ENCODE measurements at regions not wholly inside any gene's neighbourhood (a gene's known extent, or its start where the extent isn't known, plus 50 kb on each side); places are given as distances from the start of the nearest gene placed in this dataset.
"Not testable (repeated sequence)": the region's sequence is repeated elsewhere in the genome, so short reads cannot be mapped to it uniquely, and the experiment has no call there.

DNA sequence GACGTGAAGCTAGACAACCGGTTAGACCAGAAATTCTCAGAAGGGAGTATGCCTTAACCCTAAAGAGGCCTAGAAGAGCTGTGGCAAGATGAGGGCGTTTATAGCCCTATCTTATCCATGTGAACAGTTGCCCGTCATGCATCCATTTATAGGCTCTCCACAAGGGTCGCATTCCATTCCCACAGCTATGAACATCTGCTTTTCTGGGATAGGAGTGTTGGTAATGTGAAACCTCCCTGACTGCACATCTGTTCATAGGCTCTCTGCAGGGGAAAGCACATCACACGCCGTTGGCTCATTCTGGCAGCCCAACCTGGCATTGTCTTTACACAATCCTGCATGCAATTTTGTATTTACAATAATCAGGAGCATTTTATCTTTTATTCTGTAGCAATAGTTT, 485.6 kb downstream of the ACTR3B start:
- DNase-seq = not testable (repeated sequence)

DNA sequence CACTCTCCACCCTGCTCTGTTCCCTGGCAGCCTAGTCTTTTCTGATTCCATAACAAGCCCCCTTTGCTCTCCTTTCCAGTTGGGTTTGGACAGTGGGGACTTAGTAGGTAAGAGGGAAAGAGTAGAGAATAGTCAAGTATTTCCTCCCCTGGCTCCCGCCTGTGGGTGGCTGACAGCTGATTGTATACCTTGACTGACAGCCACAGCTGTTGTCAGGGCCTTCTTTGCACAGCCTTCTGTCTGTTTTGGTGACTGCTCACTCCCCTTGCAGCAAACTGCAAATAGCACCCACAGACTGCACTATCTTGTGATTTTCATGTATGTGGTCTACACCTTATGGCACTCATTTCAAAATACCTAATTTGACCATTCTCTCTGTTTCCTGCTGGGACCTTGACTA, 486.3 kb downstream of the ACTR3B start:
- no peak for DNase-seq

DNA sequence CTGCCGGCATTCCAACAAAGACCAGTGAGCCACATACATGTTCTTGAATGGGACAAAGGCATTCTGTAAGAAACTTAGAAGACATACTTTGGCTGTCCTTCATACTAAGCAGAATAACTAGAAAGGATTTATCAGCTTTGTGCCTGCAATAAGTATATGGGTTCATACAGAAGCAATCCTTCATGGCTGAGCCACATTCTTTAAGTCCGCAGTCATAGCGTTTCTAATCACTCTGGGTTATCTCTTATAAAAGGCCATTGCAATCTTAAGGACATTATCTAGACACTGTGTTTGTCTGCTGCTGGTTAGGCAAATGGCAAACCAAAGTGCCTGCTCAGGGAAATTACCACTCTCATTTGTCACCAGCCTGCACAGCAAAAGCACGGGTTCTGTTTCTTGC, 488.4 kb downstream of the ACTR3B start:
- DNase-seq = no peak

DNA sequence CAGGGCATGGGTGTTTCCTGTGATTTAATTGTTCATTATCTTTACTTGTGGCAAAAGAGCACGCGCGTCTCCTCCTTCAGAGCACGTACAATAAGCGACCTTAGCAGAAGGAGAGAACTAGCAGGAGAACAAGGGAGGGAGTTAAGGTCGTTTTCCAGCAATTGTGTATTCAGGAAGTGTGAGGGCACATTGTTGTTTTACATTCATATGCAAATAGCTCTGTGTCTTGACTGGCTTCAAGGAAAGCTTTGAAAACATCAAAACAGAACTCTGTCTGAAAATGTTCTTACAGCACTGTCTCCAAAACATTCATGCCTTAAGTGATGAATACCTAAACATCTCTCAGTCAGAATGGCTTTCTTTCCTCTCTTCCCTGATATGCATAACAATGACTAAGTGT, 499.1 kb downstream of the ACTR3B start:
- no peak for DNase-seq

DNA sequence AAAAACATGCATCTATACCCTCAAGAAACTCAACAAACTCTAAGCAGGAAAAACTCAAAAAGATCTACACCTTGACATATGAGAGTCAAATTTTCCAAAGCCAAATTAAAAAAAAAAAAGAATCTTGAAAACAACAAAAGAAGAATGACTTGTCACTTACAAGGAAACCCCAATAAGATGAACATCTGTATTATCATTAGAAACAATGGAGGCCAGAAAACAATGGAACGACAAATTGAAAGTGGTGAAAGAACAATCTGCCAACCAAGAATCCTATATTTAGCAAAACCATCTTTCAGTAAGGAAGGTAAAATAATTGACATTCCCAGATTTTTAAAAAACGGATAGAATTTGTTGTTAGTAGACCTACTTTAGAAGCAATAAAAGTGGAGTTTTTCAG, 516.8 kb downstream of the ACTR3B start:
- no peak for DNase-seq

DNA sequence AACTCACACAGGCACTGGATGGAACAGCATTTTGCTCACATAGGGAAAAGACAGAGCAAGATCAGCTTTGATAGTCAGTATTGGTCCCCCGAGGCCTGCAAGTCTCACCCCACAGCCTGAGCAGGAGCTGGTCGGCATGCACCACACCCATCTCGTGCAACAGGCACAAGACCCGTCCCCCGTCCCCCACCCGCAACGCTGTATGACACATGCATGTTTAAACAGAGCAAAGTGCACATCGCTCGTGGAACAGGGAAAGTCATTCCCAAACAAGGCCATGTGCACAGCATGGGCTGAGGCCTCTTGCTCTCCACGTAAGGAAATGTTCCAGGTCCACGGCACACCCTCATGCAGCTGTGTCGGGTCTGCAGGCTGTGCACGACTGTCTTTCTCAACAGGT, 527.2 kb downstream of the ACTR3B start:
- DNase-seq = no peak

DNA sequence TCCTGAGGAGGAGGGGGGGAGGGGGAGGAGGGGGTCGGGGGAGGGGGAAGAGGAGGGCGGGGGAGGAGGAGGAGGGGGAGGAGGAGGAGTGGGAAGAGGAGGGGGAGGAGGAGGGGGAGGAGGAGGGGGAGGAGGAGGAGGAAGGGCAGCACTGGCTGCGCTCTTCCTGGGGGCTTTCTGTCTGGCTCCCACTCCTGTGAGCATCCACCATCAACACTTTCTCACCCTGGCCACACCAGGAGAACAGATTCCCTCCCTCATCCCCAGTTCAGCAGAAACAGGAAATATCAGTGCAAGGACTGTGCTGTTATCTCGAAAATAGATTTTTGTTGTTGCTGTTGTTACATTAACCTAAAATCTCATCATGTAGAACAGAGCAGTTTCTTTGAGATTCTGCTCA, 530.5 kb downstream of the ACTR3B start:
- DNase-seq = no peak

DNA sequence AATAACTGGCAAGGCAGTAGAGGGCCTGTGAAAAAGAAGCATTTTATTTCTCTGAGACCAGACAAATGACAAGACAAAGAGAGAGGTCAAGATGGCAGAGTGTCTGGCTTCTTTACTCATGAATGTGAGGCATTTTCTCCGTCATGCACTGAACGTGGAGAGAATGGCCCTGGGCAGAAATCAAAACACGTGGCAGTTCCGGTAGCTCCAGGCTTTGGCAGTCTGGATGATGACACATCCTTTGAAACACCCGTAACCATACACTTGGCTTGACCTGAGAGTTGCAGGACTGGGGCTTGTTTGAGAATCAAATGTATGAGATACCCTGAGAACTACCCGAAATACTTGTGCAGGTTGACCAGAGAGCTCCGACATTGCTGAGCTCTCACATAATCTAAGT, 537.6 kb downstream of the ACTR3B start:
- DNase-seq = no peak

DNA sequence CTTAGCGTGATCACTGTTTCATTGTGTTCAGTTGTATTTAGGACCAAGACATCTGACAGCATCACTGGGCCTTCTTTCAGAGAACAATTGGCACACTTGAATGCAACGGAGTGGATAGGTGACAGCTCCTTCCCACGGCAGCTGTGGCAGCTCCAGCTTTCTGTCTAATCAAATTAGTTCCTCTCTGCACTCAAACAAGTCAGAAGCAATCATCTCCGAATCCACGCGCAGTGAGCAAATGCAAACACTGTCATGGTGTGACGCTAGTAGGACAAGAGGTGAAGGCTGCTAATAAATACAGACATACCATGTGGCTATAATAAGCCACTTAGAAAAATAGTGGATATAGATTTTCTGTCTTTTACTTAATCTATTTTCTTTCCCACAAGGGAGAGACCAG, 542.4 kb downstream of the ACTR3B start:
- no peak for DNase-seq

DNA sequence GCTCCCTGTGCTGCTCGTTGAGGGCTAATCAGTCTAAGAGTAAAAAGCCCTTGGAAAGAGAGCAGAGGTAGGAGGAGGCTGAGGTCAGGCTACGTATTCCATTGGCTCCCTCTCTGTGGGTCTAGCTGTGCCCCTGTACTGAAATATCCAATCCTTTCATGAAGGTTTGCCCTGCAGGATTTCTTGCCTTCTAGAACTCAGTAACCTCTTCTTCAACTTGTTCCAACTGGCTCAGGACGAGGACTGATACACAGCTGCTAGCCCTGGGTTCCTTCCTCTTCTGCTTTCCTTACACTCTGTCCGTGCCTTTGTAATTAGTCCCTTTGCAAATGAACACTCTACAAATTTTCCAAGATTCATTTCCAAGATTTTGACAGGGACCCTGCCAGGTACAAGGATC, 560.5 kb downstream of the ACTR3B start:
- no peak for DNase-seq

DNA sequence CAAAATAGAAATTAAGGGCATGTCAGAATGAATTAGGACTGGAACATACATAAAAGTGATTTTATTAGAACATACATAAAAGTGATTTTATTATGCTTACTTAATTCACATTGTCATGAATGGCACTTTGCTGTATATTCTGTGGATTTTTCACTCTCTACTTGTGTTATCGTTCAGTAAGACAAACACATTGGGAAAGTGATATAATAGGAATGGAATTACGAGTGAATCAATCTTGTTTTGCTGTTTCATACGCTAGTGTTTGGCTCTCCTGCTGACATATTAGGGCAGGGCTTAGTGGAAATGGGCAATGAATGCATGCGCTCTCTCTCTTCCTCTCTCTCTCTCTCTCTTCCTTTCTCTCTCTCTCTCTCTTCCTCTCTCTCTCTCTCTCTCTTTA, 561.1 kb downstream of the ACTR3B start:
- DNase-seq = no peak

DNA sequence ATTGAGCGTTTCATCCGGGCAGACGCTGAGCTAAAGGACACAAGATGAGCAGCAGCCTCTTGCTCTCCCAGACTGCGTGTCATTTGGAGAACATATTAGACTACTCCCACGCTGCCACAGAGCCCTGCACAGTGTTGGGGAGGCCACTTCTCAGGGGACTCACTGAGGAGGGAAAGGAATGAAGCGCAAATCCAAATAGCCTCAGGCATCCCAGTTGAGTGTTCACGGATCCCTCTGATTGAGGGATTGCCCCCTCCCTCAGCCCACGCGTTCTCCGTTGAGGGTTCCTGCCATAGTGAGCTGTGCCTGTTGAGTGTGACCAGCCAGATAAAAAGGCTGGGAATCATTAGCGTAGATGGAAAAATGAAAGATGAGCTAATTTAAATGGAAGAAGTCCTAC, 563.4 kb downstream of the ACTR3B start:
- no peak for DNase-seq

DNA sequence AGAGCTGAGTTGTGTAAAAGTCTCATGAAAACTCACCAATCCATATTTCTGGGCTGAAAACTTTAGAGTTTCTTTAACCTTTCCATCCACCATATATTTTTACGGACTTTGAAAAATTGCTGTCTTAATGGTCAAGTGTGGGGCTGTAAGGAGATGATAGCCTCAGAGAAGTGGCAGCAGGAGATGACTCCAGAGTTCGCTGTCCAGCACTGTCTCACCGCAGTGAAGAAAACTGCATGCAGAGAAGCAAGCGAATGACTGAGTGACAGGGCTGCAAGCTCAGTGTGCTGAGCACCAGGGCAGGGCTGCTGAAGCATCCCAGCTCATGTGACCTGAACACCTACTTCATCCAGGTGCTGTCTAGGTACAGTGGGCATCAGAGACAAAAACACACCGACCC, 564.5 kb downstream of the ACTR3B start:
- no peak for DNase-seq

DNA sequence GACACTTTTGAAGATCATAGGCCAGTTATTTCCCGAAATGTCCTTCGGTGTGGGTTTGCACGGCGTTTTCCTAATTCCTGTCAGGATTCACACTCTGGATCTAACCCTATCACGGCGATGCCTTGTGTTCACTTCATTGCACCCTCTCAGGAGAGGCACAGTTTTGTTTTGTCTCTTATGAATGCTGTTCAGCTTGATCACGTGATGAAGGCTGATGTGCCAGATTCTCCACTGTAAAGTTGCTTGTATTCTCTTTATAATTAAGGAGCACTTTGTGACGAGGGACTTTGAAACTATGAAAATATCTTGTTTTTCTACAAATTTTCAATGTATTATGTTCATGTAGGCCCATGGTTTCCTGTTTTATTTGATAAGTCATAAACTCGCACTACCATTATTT, 568.1 kb downstream of the ACTR3B start:
- DNase-seq = no peak

DNA sequence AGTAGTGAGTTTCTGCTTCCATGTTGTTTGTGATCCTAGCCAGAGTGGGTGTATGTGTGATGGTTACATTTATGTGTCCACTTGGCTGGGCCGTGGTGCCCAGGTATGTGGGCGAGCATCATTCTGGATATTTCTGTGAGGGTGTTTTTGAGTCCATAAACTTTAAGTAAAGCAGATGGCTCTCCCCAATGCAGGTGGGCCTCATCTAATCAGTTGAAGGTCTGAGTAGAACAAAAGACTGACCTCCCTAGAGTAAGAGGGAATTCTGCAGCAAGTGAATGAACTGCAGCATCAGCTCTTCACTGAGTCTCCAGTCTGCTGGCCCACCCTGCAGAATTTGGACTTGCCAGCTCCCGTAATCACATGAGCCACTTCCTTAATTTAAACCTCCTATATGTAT, 571.9 kb downstream of the ACTR3B start:
- DNase-seq = no peak

DNA sequence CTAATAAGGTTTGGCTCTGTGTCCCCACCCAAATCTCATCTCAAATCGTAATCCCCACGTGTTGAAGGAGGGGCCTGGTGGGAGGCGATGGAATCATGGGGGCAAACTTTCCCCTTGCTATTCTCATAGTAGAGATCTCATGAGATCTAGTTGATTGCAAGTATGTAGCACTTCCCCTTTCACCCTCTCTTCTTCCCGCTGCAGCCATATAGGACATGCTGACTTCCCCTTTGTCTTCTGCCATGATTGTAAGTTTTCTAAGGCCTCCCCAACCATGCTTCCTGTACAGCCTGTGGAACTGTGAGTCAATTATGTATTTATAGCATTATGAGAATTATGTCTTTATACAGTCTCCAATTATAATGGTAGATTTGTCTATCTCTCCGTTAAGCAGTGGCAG, 594.5 kb downstream of the ACTR3B start:
- DNase-seq = no peak

DNA sequence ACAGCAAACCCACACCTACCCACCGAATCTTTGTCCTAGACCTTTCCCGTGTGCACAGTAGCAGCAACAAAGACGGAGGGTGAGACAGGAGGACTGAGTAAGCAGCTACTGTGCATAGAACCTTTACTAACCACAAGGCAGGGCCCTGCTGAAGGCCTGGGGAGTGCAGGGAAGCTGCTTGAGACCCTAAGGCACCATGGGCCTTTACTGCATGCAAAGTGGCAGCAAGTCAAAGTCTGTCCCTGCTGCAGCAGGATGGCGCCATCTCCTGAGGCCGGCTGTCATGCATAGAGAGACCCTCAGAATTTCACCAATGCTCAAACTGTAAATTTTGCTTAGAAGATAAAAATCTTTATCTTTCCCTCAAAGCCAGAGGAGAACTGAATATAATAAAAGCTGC, 610.5 kb downstream of the ACTR3B start:
- DNase-seq = peak in 1 of 2 experiments; percentile 32

DNA sequence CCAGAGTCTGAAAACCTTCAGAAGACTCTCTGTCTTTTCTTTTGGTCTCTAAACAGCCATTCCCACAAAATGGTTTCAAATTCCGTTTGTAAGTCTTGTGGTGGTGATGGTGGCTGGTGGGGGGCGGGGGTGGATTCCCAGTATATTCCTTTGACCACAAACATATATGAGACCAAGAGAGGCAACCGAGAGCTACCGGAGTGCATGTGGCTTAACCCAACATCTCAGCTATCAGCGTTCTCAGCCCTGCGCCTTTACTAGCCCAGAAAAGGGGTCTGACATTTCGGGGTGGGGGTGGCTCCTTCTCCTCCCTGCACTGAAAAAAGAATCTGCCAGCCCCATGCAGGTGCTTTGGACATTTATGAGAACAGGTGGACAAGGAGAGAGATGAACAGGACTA, 621.1 kb downstream of the ACTR3B start:
- no peak for DNase-seq

DNA sequence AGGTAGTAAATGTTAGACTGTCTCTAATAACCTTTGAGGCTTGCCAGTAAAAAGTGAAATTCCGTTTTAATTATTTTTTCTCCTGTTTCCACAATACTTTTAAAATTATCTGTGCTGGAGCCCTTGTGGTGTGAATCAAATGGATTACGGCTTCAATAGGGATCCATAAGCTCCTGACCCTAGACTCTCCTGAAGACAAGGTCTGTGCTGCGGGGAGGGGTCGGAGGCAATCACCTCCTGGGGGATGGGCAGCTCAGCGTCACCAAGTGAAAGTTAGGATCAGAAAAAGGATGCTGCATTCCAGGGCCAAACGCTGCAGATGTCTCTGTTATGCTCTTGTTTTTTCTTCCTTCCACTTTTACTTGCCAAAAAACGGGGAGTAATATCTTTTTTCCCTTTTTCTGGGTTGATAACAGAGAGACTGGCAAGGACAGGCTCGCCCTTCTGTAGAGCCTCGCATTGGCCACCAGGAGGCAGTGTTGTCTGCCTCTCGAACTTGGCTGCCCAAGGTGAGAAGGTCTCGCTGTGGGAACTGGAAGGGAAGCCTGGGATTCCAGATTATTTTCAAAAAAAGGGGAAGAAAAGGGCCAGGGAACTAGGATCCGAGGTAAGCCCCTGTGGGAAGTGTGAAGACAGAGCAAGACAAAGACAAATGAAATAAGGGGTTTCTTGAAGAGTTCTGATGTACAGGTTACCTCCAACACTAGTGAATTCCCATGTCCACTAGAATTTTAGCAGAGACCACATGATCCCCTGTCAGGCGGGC, 621.9 kb downstream of the ACTR3B start:
- peak in 1 of 2 experiments; percentile 52 for DNase-seq

DNA sequence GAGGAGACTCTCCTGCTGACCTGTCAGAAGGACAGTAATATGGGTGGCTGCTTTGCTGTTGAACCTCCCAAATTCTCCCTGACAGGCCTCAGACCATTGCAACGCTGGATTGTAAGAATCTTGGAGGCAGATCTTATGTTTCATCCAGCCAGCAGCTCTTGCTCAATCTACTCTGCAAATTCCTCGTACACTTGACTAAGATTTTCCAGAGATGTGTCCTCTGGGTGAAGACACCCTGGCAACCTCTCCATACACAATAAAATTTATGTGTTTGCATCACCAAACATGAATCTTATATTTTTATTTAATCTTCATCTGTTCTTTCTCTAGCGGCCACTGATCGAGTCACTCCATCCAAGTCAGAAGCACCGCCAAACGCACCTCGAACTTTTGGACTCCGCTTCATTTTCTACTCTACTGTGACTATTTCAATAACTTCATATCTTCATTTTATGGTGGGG, 623.1 kb downstream of the ACTR3B start:
- DNase-seq = no peak

DNA sequence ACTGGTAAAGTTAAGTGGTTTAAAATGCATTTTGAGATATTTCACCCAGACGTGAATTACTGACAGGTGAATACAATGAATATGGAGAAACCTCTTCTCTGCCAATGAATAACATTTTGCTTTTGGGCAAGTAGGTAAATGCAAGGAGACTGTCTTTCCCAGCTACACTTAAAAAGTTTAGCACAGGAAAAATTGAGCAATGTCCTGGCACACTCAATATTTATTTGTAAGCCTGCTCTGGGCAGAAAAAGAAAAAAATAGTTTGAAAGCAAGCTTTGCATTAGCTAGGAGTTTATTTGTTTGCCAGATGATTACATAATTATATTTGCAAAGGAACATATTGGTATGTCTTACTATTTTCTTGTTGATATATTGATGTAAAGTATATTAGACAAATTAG, 624.2 kb downstream of the ACTR3B start:
- DNase-seq = no peak

DNA sequence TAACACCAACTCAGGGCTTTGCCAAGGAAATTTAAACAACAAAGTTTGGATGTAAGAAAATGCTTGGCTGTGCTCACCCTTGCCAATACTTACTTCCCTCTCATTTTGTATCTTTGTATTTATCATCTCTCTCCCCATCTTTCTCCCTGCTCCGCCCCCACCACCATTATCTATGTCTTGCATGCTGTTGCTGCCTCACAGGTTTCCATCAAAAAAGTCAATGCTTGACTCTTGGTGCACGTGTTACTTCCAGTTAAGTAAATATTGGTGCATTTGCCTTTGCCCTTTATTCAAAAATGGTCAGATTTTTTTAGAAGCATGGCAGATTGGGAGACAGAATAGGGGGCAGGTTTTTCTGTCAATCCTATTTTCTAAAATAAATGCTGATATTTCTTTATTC, 626.0 kb downstream of the ACTR3B start:
- DNase-seq = no peak

DNA sequence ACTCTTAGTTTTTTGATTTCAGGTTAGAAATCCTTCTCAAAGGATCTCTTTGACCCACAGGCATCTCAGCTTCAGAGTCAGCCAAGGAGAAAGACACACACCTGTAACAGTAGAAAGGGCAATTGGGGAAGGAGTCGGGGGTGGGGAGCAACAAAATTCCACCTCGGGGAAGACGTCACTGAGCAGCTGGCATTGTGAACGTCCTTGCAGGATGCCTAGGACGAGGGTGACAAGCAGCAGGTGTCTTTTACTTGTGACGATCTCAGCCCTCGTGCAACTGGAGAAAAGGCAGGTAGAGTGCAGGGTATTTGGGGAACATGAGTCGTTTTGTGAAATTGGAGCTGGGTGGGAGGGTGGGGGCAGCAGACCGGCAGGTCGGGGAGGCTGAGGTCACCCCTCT, 627.0 kb downstream of the ACTR3B start:
- DNase-seq = no peak

DNA sequence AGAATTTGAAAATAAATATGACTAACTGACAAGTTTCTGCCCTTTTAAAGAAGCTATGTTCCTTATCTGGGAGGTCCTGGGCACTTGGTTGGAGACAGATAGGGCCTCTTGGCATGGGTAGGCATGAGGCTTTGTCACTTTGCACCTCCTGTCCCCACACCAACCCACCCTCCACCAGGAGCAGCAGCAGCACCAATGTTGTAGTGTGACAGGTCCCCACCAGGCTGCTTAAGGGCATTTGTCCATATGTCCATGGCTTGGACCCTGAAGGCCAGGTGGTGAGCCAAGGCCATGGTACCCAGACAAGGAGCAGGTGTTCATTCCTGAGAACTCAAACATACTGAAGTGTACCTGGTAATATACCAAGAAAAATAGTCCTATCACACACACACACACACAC, 629.1 kb downstream of the ACTR3B start:
- DNase-seq = no peak

DNA sequence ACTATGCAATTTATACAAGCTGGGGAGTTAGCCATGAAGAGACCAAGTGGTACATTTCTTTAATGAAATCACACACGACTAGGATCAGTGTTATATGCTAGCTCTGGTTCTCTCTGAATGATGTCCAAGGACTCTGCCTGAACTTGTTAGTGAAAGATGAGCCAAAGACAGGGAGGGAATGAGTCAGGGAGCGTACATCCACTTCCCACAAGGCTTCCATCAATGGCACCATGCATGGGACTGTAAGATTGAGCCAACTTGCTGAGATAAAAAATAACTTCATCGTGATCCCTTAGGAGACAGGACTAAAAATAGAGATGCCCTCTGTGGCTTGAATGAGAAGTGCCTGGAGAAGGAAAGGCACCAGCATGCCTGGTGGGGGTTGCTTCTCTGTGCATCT, 629.7 kb downstream of the ACTR3B start:
- DNase-seq = no peak
